Rectal smooth muscle tissue (tissue), 1 donor: ENCODE measurements at regions not wholly inside any gene's neighbourhood (a gene's known extent, or its start where the extent isn't known, plus 50 kb on each side); places are given as distances from the start of the nearest gene placed in this dataset.

Experiments used
- H3K27ac ChIP-seq: one replicate; pipeline ENCODE4 v1.7.0; 2013; ENCODE audit warnings: low read depth, low read length, inconsistent platforms
- H3K27me3 ChIP-seq: one replicate; pipeline ENCODE4 v1.7.0; 2013; ENCODE audit warnings: low read length; ENCODE audit not compliant: control insufficient read depth, insufficient read depth
- H3K36me3 ChIP-seq: one replicate; pipeline ENCODE4 v1.7.0; 2013; ENCODE audit warnings: low read length; ENCODE audit not compliant: control insufficient read depth, insufficient read depth
- H3K4me1 ChIP-seq: one replicate; pipeline ENCODE4 v1.7.0; 2013; ENCODE audit warnings: low read length; ENCODE audit not compliant: control insufficient read depth, insufficient read depth
- H3K4me3 ChIP-seq: one replicate; pipeline ENCODE4 v1.7.0; 2013; ENCODE audit warnings: low read length
- H3K9ac ChIP-seq: one replicate; pipeline ENCODE4 v1.7.0; 2013; ENCODE audit warnings: low read length

DNA sequence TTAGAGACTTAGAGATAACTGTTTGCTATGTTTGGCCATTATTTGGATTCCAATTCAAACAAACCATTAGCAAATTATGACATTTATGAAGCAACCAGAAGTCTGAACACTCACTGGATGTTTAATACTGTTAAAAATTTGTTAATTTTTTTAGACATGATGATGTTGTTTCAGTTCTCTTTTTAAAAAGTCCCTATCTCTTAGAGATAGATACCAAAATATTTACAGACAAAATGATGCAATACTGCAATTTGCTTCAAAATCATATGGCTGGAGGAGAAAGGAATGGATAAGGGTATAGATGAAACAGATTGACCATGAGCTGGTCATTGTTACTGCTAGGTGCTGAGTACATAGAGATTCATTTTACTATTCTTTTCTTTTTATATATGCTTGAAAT lies 534.6 kb downstream of the BCOR start:
- H3K27ac ChIP-seq, result no peak overlapping the region
- no peaks in the 10 kb centered on the region for H3K36me3 ChIP-seq
- H3K4me1 ChIP-seq, result no peaks in the 10 kb centered on the region
- no peaks in the 10 kb centered on the region for H3K27me3 ChIP-seq
- H3K9ac ChIP-seq, result no peak overlapping the region
- H3K4me3 ChIP-seq, result no peak overlapping the region

DNA sequence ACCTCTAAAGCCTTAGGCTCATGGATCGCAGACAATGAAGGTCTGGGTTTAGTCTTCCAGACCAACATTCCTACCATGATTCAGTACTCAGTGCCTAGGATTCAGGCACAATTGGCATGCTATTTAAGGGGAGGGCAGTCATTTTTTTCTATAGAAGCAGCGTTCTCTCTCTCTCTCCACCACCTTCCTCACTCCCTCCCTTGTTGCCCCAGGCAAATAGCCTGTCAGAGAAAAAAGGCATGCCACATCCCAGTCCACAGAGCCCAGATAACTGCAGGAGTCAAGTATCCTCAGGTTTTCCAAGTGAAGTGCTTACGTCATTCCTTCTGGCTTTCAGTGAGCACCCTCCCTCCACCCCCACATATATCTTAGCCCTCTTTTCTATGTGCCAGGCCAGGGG lies 533.0 kb downstream of the BCOR start:
- H3K27me3 ChIP-seq, result no peaks in the 10 kb centered on the region
- no peak overlapping the region for H3K9ac ChIP-seq
- H3K4me3 ChIP-seq, result no peak overlapping the region
- H3K36me3 ChIP-seq, result no peaks in the 10 kb centered on the region
- H3K27ac ChIP-seq, result no peak overlapping the region
- no peaks in the 10 kb centered on the region for H3K4me1 ChIP-seq

DNA sequence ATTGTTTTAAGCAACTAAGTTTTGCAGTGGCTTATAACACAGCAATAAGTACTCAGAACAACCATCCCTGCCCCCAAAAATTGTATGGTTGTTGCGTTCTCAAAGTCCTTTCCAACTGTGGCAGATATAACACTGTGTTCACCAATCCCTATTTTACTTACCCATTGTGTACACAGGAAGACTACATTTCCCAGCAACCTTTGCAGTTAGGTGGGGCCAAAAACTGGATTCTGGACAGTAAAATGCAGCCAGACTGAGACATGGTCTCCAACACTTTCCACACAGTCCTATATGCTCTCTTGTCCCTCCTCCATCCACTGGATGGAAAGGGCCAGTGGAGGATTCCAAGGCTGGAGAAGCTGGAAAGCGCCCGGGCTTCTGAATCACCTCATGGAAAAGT lies 523.6 kb downstream of the BCOR start:
- Histone ChIP-seq H3K27ac (no peak overlapping the region), H3K4me3 (no peak overlapping the region), H3K36me3 (no peaks in the 10 kb centered on the region), H3K9ac (no peak overlapping the region), H3K27me3 (no peaks in the 10 kb centered on the region), H3K4me1 (peaks cover 2% of the 10 kb centered on the region)

DNA sequence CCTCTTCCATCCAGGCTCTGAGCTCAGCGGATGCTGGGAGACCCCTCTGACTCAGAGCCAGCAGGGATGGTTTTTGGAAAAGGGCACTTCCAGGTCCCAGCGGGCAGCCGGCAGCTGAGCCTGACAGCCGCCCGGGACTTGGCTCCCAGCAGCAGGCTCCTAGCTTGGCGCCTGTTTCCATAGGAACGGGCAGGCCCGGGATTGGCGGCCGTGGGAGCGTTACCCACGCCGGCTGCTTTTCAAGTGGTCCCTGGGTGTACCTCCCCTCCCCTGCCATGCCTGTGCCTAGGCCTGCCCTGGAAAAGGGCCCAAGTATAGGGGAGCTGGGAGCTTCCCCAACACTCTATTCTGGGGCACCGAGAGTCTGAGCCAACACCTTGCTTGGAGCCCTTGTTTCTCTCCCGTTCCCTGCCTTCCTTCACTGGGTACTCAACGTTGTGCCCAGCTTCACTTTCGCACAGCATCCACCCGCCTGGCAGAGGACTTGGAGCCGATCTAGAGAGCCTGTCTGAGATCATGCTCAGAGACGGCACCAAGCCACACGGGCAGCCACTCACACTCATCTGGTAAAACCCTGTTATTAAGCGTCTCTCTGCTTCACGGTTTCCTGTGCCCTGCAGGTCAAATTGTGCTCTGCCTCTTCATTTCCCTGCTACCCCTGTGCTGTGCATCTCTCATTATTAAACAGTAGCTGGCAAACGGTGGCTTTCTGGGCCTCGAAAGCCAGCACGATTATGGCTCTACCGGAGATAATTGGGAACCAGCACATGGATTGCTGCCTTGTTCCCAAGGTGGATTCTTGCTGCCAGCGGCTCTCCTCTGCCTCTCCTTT lies 521.5 kb downstream of the BCOR start:
- Histone ChIP-seq H3K27ac (no peak overlapping the region), H3K27me3 (no peaks in the 10 kb centered on the region), H3K4me3 (no peak overlapping the region), H3K36me3 (no peaks in the 10 kb centered on the region), H3K9ac (no peak overlapping the region), H3K4me1 (peaks cover 2% of the 10 kb centered on the region)

DNA sequence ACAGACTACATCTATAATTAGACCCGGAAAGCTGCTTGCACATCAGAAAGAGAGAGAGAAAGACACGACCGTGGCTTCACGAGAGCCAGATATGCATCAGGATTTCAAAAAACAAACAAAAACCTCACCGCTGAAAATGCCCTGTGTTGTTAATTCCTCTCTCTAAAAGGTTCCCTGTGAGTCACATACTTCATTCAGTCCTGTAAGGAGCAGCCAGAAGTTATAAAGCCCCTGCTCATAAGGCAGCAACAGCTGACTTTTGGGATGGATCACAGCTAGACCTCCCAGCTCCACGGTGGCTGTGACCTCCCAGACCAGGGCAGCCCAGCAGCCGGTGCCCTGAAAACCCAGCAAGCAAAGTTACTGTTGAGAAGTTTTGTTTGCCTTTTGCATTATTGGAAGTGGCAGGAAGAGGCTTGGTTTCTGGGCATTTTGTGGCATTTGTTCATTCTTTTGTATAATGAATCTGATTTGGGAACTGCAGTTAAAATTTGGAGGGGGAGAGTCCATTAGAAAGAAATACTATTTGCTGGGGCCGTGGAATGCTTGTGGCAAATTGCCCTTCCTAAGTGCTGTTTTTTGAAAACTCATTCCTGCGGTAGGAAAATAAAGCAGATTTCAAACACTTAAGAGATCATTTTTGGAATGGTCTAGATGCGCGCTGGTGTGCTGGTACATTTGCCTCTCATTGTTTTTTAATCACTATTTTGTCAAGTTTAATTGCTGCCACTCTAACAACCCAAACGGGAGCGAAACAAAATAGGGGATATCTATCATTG lies 520.4 kb downstream of the BCOR start:
- H3K9ac ChIP-seq, result no peak overlapping the region
- no peaks in the 10 kb centered on the region for H3K36me3 ChIP-seq
- H3K27ac ChIP-seq, result no peak overlapping the region
- no peak overlapping the region for H3K4me3 ChIP-seq
- peaks cover 2% of the 10 kb centered on the region for H3K4me1 ChIP-seq
- no peaks in the 10 kb centered on the region for H3K27me3 ChIP-seq

DNA sequence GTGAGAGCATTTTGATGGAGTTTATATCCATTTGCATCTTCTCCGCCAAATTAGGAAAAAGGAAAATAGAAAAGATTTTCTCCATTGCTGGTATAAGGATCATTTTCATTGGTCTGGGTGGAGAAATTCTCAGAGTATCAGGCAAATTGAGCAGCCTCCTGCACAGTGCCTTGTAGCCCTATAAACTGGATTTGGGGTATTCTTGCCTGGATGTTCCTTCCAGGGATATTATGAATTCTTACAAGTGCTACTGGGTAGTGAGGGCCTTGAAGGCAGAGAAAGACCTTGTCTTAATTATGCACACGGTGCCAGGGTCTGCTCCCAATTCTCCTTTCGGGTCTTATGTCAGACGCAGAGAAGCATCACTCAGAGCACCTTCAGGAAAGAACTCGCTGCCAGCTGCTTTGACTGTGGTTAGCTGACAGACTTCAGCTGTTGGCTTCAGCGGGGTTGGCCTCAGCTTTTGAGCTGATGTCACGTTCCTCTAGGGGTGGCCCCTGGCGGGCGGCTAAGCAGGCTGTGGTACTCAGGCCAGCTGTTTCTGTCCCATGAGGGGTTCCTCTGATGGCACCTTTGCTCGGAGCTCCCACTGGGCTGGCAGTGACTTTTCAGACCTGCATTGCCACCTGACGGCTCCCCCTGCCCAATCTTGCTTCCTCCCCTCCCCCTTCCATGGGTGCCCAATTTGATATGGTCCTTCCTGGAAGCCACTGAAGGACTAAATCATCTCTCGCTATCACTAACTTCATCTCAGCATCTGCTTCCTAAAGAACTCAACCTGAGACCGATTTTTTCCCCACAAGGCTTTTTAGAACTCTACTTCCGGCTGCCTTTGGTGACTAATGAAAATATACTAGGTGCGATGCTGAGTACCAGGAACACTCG lies 519.5 kb downstream of the BCOR start:
- H3K27me3 ChIP-seq, result no peaks in the 10 kb centered on the region
- no peak overlapping the region for H3K9ac ChIP-seq
- no peak overlapping the region for H3K27ac ChIP-seq
- H3K4me3 ChIP-seq, result no peak overlapping the region
- H3K4me1 ChIP-seq, result peaks cover 2% of the 10 kb centered on the region
- no peaks in the 10 kb centered on the region for H3K36me3 ChIP-seq

DNA sequence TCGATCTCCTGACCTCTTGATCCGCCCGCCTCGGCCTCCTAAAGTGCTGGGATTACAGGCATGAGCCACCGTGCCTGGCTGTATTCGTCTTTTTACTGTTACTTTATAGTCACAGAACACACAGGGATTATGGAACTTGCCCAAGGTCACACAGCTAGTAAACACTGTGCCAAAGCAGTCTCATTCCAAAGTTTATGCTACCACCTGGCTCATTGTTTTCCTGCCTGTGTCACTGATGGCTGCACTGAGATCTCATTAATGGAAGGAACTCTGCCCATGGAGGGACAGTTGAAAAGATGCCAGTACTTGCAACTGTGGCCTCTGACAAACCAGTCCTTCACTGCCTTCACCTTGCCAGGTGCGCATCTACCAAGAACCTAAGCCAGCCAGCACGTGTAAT lies 517.7 kb downstream of the BCOR start:
- peaks cover 2% of the 10 kb centered on the region for H3K4me1 ChIP-seq
- no peaks in the 10 kb centered on the region for H3K27me3 ChIP-seq
- no peaks in the 10 kb centered on the region for H3K36me3 ChIP-seq
- H3K4me3 ChIP-seq, result no peak overlapping the region
- no peak overlapping the region for H3K27ac ChIP-seq
- no peak overlapping the region for H3K9ac ChIP-seq

DNA sequence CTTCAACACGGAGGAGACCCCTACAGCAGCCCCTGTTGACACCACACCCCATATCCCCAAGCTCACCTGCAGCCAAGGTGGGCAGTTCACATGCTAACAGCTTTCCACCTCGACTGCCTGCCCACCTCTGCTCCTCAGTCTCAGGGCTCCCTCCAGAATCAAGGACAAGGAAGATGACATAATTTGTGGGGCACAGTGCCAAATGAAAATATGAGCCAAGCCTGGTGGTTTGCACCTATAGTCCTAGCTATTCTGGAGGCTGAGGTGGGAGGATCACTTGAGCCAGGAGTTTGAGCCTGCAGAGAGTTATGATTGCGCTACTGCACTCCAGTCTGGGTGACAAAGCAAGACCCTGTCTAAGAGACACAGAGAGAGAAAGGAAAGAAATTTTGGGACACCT lies 516.3 kb downstream of the BCOR start:
- H3K9ac ChIP-seq, result no peak overlapping the region
- no peak overlapping the region for H3K27ac ChIP-seq
- peaks cover 2% of the 10 kb centered on the region for H3K4me1 ChIP-seq
- no peak overlapping the region for H3K4me3 ChIP-seq
- H3K36me3 ChIP-seq, result no peaks in the 10 kb centered on the region
- no peaks in the 10 kb centered on the region for H3K27me3 ChIP-seq

DNA sequence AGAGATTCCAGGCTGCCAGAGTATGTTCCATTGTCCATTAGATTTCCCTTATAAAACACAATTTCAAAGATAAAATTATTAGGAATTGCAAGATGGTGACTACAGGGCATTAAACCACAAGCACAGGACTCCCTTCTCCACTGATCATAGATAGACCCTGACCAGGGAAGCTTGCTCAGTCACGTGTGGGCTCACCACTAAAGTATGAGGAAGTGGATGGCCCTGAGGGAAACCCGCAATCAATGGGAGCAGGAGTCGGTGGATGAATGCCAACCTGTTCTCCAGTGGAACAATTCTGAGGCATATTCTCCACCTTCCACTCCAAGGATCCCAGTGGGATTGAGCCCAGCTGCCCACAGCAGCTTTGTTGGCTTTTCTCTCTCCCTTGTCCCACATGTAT lies 515.7 kb downstream of the BCOR start:
- H3K9ac ChIP-seq, result no peak overlapping the region
- H3K36me3 ChIP-seq, result no peaks in the 10 kb centered on the region
- H3K4me1 ChIP-seq, result no peaks in the 10 kb centered on the region
- H3K27ac ChIP-seq, result no peak overlapping the region
- H3K4me3 ChIP-seq, result no peak overlapping the region
- no peaks in the 10 kb centered on the region for H3K27me3 ChIP-seq

DNA sequence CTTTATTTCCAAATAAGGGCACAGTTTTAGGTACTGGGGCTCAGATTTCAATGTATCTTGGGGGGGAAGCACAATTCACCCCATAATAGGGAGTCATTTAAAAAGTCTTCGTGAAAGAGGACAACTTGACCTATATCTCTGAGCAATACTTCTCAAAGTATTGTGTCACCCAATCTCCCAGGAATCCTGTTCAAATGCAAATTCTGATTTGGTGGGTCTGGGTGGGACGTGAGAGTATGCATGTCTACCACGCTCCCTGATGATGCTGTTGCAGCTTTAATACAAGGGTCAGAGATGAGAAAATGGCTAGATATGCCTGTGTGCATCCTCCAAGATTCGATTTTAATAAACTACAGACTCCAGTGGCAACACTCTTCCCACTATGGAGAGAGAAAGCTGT lies 514.8 kb downstream of the BCOR start:
- Histone ChIP-seq H3K27me3 (no peaks in the 10 kb centered on the region), H3K4me3 (no peak overlapping the region), H3K9ac (no peak overlapping the region), H3K4me1 (no peaks in the 10 kb centered on the region), H3K27ac (no peak overlapping the region), H3K36me3 (no peaks in the 10 kb centered on the region)

DNA sequence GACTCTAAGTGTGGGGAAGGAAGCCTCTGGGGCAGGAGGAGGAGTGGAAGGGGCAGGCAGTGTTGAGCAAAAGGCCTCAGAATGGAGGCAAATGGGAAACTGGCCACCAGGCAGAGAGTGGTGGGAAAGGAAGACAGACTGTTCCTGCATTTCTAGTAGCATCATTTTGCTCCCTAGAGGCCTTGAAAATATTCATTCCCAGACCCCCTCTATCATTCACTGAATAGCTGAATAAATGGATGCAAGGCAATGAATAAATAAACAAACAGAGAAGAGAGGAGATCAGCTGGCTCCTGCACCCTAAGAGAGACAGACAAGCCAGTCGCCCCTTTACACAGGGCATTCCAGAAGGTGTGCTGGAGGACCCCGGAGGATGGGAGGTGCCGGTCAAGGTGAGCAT lies 511.9 kb downstream of the BCOR start:
- Histone ChIP-seq H3K27me3 (no peaks in the 10 kb centered on the region), H3K4me3 (no peak overlapping the region), H3K9ac (no peak overlapping the region), H3K36me3 (no peaks in the 10 kb centered on the region), H3K4me1 (no peaks in the 10 kb centered on the region), H3K27ac (no peak overlapping the region)

DNA sequence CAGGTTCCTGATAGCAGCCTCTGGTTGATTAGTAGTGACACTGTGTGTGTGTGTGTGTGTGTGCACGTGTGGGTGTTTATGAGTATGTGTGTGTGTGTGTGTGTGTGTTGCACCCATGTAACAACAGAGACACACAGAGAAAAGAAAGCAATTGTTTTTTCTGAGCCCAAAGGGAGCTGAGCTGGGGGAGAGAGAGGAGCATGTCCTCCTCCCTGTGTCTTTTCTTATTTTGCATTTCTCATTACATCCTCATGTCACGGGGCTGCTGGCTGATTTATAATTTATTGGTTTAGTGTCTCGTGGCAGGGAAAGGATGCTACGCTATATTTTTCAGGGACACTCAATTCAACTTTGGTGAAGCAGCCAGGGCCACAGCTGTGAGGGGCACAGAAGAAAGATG lies 511.4 kb downstream of the BCOR start:
- Histone ChIP-seq H3K36me3 (no peaks in the 10 kb centered on the region), H3K27ac (no peak overlapping the region), H3K4me3 (no peak overlapping the region), H3K4me1 (no peaks in the 10 kb centered on the region), H3K27me3 (no peaks in the 10 kb centered on the region), H3K9ac (no peak overlapping the region)
